ENCODE measurements at regions not wholly inside any gene's neighbourhood (a gene's known extent, or its start where the extent isn't known, plus 50 kb on each side); places are given as distances from the start of the nearest gene placed in this dataset.

DNA sequence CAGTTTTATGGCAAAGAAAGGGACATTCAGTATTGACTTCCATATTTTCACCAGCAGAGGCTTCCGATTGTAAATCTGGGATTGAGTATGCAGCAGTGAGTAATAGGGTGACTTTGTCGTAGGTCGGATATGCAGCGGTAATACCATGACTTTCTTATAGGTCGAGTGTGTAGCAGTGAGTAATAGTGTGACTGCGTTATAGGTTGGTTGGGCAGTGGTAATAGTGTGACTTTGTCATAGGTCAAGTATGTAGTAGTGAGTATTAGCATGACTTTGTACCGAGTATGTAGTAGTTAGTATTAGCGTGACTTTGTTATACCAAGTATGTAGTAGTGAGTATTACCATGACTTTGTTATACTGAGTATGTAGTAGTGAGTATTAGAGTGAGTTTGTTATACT, 268.2 kb upstream of the ADARB2 start:
- ChIA-PET CTCF (no interaction called here), POLR2A (no interaction called here)

DNA sequence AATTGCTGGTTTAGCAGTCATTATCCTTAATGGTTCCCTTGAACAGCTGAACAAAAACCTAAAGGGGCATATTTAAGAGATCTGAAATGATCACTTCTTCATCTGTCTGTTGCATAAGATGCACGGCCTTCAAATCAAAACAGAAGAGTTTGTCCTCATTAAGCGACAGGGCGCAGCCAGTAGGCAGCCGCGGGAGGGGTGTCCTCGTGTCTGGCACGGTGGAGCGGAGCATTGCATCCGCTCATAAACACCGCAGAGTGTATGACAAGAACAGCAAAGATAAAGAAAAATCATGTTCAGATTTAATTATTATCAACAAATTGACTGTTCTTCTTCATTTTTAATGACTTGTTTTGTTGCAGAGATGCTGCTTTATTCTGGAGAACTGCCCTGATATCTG, 255.6 kb upstream of the ADARB2 start:
- no peaks in the 10 kb centered on the region for H3K27me3 ChIP-seq (replicated peaks in 1 of 4; ENCODE audit: control extremely low read depth in 1 of 4, control insufficient read depth in 3 of 4, insufficient read depth in 4 of 4, low read length in 3 of 4)
- DNase-seq (no peak), ATAC-seq (ENCODE audit: low read depth) (no peak)
- Mint-ChIP-seq H3K27ac (no peak overlapping the region), H3K27me3 (no peaks in the 10 kb centered on the region), H3K9me3 (ENCODE audit: insufficient read depth) (no peaks in the 10 kb centered on the region), H3K4me3 (no peak overlapping the region), H3K4me1 (no peaks in the 10 kb centered on the region)
- intact Hi-C loops (cut with micrococcal nuclease), result no loop called here
- ChIA-PET POLR2A (no interaction called here), CTCF (no interaction called here)
- H3K9me3 ChIP-seq (ENCODE audit: control extremely low read depth in 1 of 3, control insufficient read depth in 2 of 3, insufficient read depth in 1 of 3, low read length in 2 of 3), result no peaks in the 10 kb centered on the region
- WGBS (ENCODE audit: insufficient coverage), result 97% methylated on average over 6 of the region's 10 CpGs
- no peak overlapping the region for H2AFZ ChIP-seq (ENCODE audit: insufficient read depth, low read depth, low read length, poor library complexity, severe bottlenecking)
- H3K4me1 ChIP-seq (ENCODE audit: control insufficient read depth in 2 of 2, insufficient read depth in 2 of 2, low read length in 2 of 2), result no peaks in the 10 kb centered on the region
- no peak overlapping the region for H3K27ac ChIP-seq (ENCODE audit: low read length in 2 of 2)
- no peak overlapping the region for H3K4me3 ChIP-seq (ENCODE audit: control extremely low read depth in 1 of 5, extremely low read depth in 1 of 5, insufficient read depth in 1 of 5, low read depth in 2 of 5, low read length in 4 of 5)
- no peaks in the 10 kb centered on the region for H3K36me3 ChIP-seq (replicated peaks in 1 of 2; ENCODE audit: control extremely low read depth in 1 of 2, control insufficient read depth in 1 of 2, extremely low read depth in 1 of 2, insufficient read depth in 2 of 2, low read length in 1 of 2)
- no peaks in the 10 kb centered on the region for H4K20me1 ChIP-seq (ENCODE audit: control insufficient read depth, insufficient read depth, low read length, poor library complexity, severe bottlenecking)
- no peaks in the 10 kb centered on the region for H3K79me2 ChIP-seq (ENCODE audit: control insufficient read depth, insufficient read depth, low read length)
- no peak overlapping the region for H3K9ac ChIP-seq (ENCODE audit: low read length)
- H3K4me2 ChIP-seq (replicated peaks; ENCODE audit: low read depth, low read length, poor library complexity, severe bottlenecking), result no peak overlapping the region
- TF ChIP-seq, protein P1, sequence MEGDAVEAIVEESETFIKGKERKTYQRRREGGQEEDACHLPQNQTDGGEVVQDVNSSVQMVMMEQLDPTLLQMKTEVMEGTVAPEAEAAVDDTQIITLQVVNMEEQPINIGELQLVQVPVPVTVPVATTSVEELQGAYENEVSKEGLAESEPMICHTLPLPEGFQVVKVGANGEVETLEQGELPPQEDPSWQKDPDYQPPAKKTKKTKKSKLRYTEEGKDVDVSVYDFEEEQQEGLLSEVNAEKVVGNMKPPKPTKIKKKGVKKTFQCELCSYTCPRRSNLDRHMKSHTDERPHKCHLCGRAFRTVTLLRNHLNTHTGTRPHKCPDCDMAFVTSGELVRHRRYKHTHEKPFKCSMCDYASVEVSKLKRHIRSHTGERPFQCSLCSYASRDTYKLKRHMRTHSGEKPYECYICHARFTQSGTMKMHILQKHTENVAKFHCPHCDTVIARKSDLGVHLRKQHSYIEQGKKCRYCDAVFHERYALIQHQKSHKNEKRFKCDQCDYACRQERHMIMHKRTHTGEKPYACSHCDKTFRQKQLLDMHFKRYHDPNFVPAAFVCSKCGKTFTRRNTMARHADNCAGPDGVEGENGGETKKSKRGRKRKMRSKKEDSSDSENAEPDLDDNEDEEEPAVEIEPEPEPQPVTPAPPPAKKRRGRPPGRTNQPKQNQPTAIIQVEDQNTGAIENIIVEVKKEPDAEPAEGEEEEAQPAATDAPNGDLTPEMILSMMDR (IDR thresholded peaks at IDR 0.05), result no peak
- no peak for TF ChIP-seq EZH2 (IDR thresholded peaks at IDR 0.05; ENCODE audit: borderline replicate concordance, insufficient read depth, low read depth, low read length, poor library complexity, severe bottlenecking)

More for the DNA sequence above, 268.2 kb upstream of the ADARB2 start:
- no peaks in the 10 kb centered on the region for H3K27me3 Mint-ChIP-seq
- Histone ChIP-seq H3K27ac (ENCODE audit: low read length in 2 of 2) (no peak overlapping the region), H3K4me3 (ENCODE audit: control extremely low read depth in 1 of 5, extremely low read depth in 1 of 5, insufficient read depth in 1 of 5, low read depth in 2 of 5, low read length in 4 of 5) (no peak overlapping the region), H3K36me3 (replicated peaks in 1 of 2; ENCODE audit: control extremely low read depth in 1 of 2, control insufficient read depth in 1 of 2, extremely low read depth in 1 of 2, insufficient read depth in 2 of 2, low read length in 1 of 2) (no peaks in the 10 kb centered on the region), H3K79me2 (ENCODE audit: control insufficient read depth, insufficient read depth, low read length) (no peaks in the 10 kb centered on the region), H3K27me3 (replicated peaks in 1 of 4; ENCODE audit: control extremely low read depth in 1 of 4, control insufficient read depth in 3 of 4, insufficient read depth in 4 of 4, low read length in 3 of 4) (no peaks in the 10 kb centered on the region), H2AFZ (ENCODE audit: insufficient read depth, low read depth, low read length, poor library complexity, severe bottlenecking) (no peak overlapping the region), H3K9me3 (ENCODE audit: control extremely low read depth in 1 of 3, control insufficient read depth in 2 of 3, insufficient read depth in 1 of 3, low read length in 2 of 3) (no peaks in the 10 kb centered on the region), H4K20me1 (ENCODE audit: control insufficient read depth, insufficient read depth, low read length, poor library complexity, severe bottlenecking) (no peaks in the 10 kb centered on the region), H3K9ac (ENCODE audit: low read length) (no peak overlapping the region), H3K4me1 (ENCODE audit: control insufficient read depth in 2 of 2, insufficient read depth in 2 of 2, low read length in 2 of 2) (no peaks in the 10 kb centered on the region), H3K4me2 (replicated peaks; ENCODE audit: low read depth, low read length, poor library complexity, severe bottlenecking) (no peak overlapping the region)
- H3K27ac Mint-ChIP-seq, result no peak overlapping the region
- TF ChIP-seq, protein P1 (IDR thresholded peaks at IDR 0.05), result no peak
- TF ChIP-seq EZH2 (IDR thresholded peaks at IDR 0.05; ENCODE audit: borderline replicate concordance, insufficient read depth, low read depth, low read length, poor library complexity, severe bottlenecking), result no peak
- 95% methylated on average over 8 of the region's 8 CpGs for WGBS (ENCODE audit: insufficient coverage)
- no peaks in the 10 kb centered on the region for H3K4me1 Mint-ChIP-seq
- no peak overlapping the region for H3K4me3 Mint-ChIP-seq
- no peaks in the 10 kb centered on the region for H3K9me3 Mint-ChIP-seq (ENCODE audit: insufficient read depth)
- no peak for ATAC-seq (ENCODE audit: low read depth)
- DNase-seq, result no peak
- intact Hi-C loops (cut with micrococcal nuclease), result no loop called here

Data from B cell (primary cell).